ENCODE measurements at regions not wholly inside any gene's neighbourhood (a gene's known extent, or its start where the extent isn't known, plus 50 kb on each side); places are given as distances from the start of the nearest gene placed in this dataset.
"Not testable (repeated sequence)": the region's sequence is repeated elsewhere in the genome, so short reads cannot be mapped to it uniquely, and the experiment has no call there.

- TF ChIP-seq, protein P1, sequence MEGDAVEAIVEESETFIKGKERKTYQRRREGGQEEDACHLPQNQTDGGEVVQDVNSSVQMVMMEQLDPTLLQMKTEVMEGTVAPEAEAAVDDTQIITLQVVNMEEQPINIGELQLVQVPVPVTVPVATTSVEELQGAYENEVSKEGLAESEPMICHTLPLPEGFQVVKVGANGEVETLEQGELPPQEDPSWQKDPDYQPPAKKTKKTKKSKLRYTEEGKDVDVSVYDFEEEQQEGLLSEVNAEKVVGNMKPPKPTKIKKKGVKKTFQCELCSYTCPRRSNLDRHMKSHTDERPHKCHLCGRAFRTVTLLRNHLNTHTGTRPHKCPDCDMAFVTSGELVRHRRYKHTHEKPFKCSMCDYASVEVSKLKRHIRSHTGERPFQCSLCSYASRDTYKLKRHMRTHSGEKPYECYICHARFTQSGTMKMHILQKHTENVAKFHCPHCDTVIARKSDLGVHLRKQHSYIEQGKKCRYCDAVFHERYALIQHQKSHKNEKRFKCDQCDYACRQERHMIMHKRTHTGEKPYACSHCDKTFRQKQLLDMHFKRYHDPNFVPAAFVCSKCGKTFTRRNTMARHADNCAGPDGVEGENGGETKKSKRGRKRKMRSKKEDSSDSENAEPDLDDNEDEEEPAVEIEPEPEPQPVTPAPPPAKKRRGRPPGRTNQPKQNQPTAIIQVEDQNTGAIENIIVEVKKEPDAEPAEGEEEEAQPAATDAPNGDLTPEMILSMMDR (IDR thresholded peaks at IDR 0.05): not testable (repeated sequence)
- TF ChIP-seq EP300 (IDR thresholded peaks at IDR 0.05); MAZ (IDR thresholded peaks at IDR 0.05; ENCODE audit: borderline replicate concordance, low read depth, low read length); ZSCAN20 (CRISPR knock-in tag; IDR thresholded peaks at IDR 0.05); RAD21 (conservative IDR thresholded peaks at IDR 0.05 in 1 of 2, IDR thresholded peaks at IDR 0.05 in 1 of 2): not testable (repeated sequence)
- TF ChIP-seq, protein P2, sequence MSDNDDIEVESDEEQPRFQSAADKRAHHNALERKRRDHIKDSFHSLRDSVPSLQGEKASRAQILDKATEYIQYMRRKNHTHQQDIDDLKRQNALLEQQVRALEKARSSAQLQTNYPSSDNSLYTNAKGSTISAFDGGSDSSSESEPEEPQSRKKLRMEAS (IDR thresholded peaks at IDR 0.05): not testable (repeated sequence)
Measured at GRCh38 chr11:81280228-81280627, 1453.4 kb downstream of the FAM181B start.
